HG02970 (cell line): ENCODE measurements at regions not wholly inside any gene's neighbourhood (a gene's known extent, or its start where the extent isn't known, plus 50 kb on each side); places are given as distances from the start of the nearest gene placed in this dataset.
"Not testable (repeated sequence)": the region's sequence is repeated elsewhere in the genome, so short reads cannot be mapped to it uniquely, and the experiment has no call there.

ENCODE experiments used
- ATAC-seq: cut with Tn5 transposase; IDR thresholded peaks from one replicate; pipeline ENCODE4 v1.9.1; 2021; ENCODE audit warnings: mild to moderate bottlenecking, moderate library complexity, moderate number of reproducible peaks; ENCODE audit not compliant: unreplicated experiment, low FRiP score

- ATAC-seq: no peak
Observed at GRCh38 chr6:103534095-103534494, 1325.6 kb downstream of the HACE1 start.

GRCh38 chr6:103522045-103522444 is 1337.7 kb downstream of the HACE1 start:
- no peak for ATAC-seq

GRCh38 chr6:103516336-103516735 is 1343.4 kb downstream of the HACE1 start:
- no peak for ATAC-seq

- ATAC-seq: no peak
Observed at GRCh38 chr6:103507052-103507451, 1352.7 kb downstream of the HACE1 start.

- ATAC-seq: no peak
Observed at GRCh38 chr6:103505155-103505518, 1354.6 kb downstream of the HACE1 start.

- no peak for ATAC-seq
Observed at GRCh38 chr6:103504501-103505154, 1355.1 kb downstream of the HACE1 start.

GRCh38 chr6:103496588-103496987 is 1363.1 kb downstream of the HACE1 start:
- ATAC-seq: not testable (repeated sequence)

- ATAC-seq: no peak
Observed at GRCh38 chr6:103456652-103457051, 1403.1 kb downstream of the HACE1 start.

GRCh38 chr6:103455275-103455674 is 1404.4 kb downstream of the HACE1 start:
- no peak for ATAC-seq

- ATAC-seq: no peak
Observed at GRCh38 chr6:103409475-103409874, 1450.2 kb downstream of the HACE1 start.

- no peak for ATAC-seq
Observed at GRCh38 chr6:103405321-103405720, 1454.4 kb downstream of the HACE1 start.

- no peak for ATAC-seq
Observed at GRCh38 chr6:103404799-103405198, 1454.9 kb downstream of the HACE1 start.

- ATAC-seq: no peak
Observed at GRCh38 chr6:103396768-103397167, 1463.0 kb downstream of the HACE1 start.

GRCh38 chr6:103379272-103379671 is 1480.4 kb downstream of the HACE1 start:
- ATAC-seq: no peak

GRCh38 chr6:103367212-103367611 is 1492.5 kb downstream of the HACE1 start:
- no peak for ATAC-seq

- no peak for ATAC-seq
Observed at GRCh38 chr6:103356531-103356930, 1503.2 kb downstream of the HACE1 start.

- ATAC-seq: no peak
Observed at GRCh38 chr6:103344554-103345163, 1515.1 kb downstream of the HACE1 start.

GRCh38 chr6:103335412-103335811 is 1524.3 kb downstream of the HACE1 start:
- no peak for ATAC-seq

- no peak for ATAC-seq
Observed at GRCh38 chr6:103326760-103327757, 1532.7 kb downstream of the HACE1 start.

- ATAC-seq: no peak
Observed at GRCh38 chr6:103313432-103313831, 1546.3 kb downstream of the HACE1 start.

- not testable (repeated sequence) for ATAC-seq
Observed at GRCh38 chr6:103294376-103294775, 1565.3 kb downstream of the HACE1 start.
